GM23338 (cell line): ENCODE measurements at regions not wholly inside any gene's neighbourhood (a gene's known extent, or its start where the extent isn't known, plus 50 kb on each side); places are given as distances from the start of the nearest gene placed in this dataset.

Experiments used
- ATAC-seq: fragments of 200-7000 bp; cut with Tn5 transposase; 3 replicates; pipeline ENCODE4 v1.9.1; 2020
- DNase-seq: peaks from one replicate; pipeline ENCODE4 v3.0.0-alpha.2; 2015; ENCODE audit warnings: low spot score
- H2AFZ ChIP-seq: fragments of 200-600 bp; sonication (generic); 2 replicates; pipeline ENCODE4 v1.8.0; 2016; ENCODE audit warnings: antibody characterized with exemption, mild to moderate bottlenecking, moderate library complexity
- H3F3A ChIP-seq: fragments of 200-600 bp; sonication (generic); replicated peaks from 2 replicates; pipeline ENCODE4 v1.8.0; 2017; ENCODE audit warnings: antibody characterized with exemption, mixed run types, low read depth
- H3K27ac ChIP-seq: fragments of 200-600 bp; sonication (generic); 2 replicates; pipeline ENCODE4 v1.6.1; 2016; ENCODE audit warnings: low read depth
- H3K27me3 ChIP-seq: fragments of 200-600 bp; sonication (generic); 2 replicates; pipeline ENCODE4 v1.8.0; 2016; ENCODE audit warnings: mild to moderate bottlenecking, mixed run types, moderate library complexity; ENCODE audit not compliant: insufficient read depth
- H3K36me3 ChIP-seq: fragments of 200-600 bp; sonication (generic); 2 replicates; pipeline ENCODE4 v1.8.0; 2016; ENCODE audit warnings: mild to moderate bottlenecking; ENCODE audit not compliant: insufficient read depth
- H3K4me1 ChIP-seq: fragments of 200-600 bp; sonication (generic); 2 replicates; pipeline ENCODE4 v1.8.0; 2016; ENCODE audit warnings: mild to moderate bottlenecking, moderate library complexity; ENCODE audit not compliant: insufficient read depth
- H3K4me2 ChIP-seq: fragments of 200-600 bp; sonication (generic); 2 replicates; pipeline ENCODE4 v1.7.1; 2017; ENCODE audit warnings: mixed run types
- H3K4me3 ChIP-seq: fragments of 200-600 bp; sonication (generic); 2 replicates; pipeline ENCODE4 v1.6.1; 2016; ENCODE audit warnings: mixed run types
- H3K79me2 ChIP-seq: fragments of 200-600 bp; sonication (generic); replicated peaks from 2 replicates; pipeline ENCODE4 v1.8.0; 2017; ENCODE audit warnings: mild to moderate bottlenecking; ENCODE audit not compliant: insufficient read depth
- H3K9me2 ChIP-seq: fragments of 200-600 bp; sonication (generic); 2 replicates; pipeline ENCODE4 v1.8.0; 2017; ENCODE audit not compliant: insufficient read depth
- H4K20me1 ChIP-seq: fragments of 200-600 bp; sonication (generic); replicated peaks from 2 replicates; pipeline ENCODE4 v1.8.0; 2017; ENCODE audit warnings: mild to moderate bottlenecking; ENCODE audit not compliant: insufficient read depth
- H3K27ac Mint-ChIP-seq: 2 replicates; pipeline ENCODE4 v1.8.0; 2020; ENCODE audit warnings: inconsistent platforms, mild to moderate bottlenecking, moderate library complexity, mixed read lengths
- H3K27me3 Mint-ChIP-seq: 3 replicates; pipeline ENCODE4 v1.8.0; 2022; ENCODE audit warnings: low read depth, mild to moderate bottlenecking, moderate library complexity, mixed read lengths, inconsistent platforms; ENCODE audit not compliant: insufficient read depth, poor library complexity
- H3K36me3 Mint-ChIP-seq: 3 replicates; pipeline ENCODE4 v1.8.0; 2021; ENCODE audit warnings: low read depth, mild to moderate bottlenecking, inconsistent platforms, moderate library complexity, mixed read lengths
- H3K4me1 Mint-ChIP-seq: 3 replicates; pipeline ENCODE4 v1.8.0; 2020; ENCODE audit warnings: mild to moderate bottlenecking, inconsistent platforms, mixed read lengths
- H3K4me3 Mint-ChIP-seq: 3 replicates; pipeline ENCODE4 v1.8.0; 2021; ENCODE audit warnings: moderate library complexity, mild to moderate bottlenecking, inconsistent platforms, mixed read lengths
- H3K9me3 Mint-ChIP-seq: 3 replicates; pipeline ENCODE4 v1.8.0; 2020; ENCODE audit warnings: moderate library complexity, mild to moderate bottlenecking, inconsistent platforms, mixed read lengths
- CREB1 ChIP-seq: fragments of 250-450 bp; sonication (Bioruptor Pico); IDR thresholded peaks from 2 replicates; pipeline ENCODE4 v1.5.0; 2020; ENCODE audit warnings: low read depth, mild to moderate bottlenecking, moderate library complexity
- EZH2 ChIP-seq: fragments of 200-600 bp; sonication (generic); IDR thresholded peaks from one replicate; pipeline ENCODE4 v1.8.0; 2017; ENCODE audit warnings: antibody characterized with exemption, mild to moderate bottlenecking, low read depth; ENCODE audit not compliant: unreplicated experiment
- EZH2phosphoT487 ChIP-seq: fragments of 200-600 bp; sonication (generic); IDR thresholded peaks from one replicate; pipeline ENCODE4 v1.8.1; 2018; ENCODE audit warnings: antibody characterized with exemption; ENCODE audit not compliant: unreplicated experiment
- JUNB ChIP-seq: IDR thresholded peaks from one replicate; pipeline ENCODE4 v1.6.1; 2016; ENCODE audit warnings: antibody characterized with exemption; ENCODE audit not compliant: unreplicated experiment
- NANOG ChIP-seq: IDR thresholded peaks from 2 replicates; pipeline ENCODE4 v1.6.1; 2016; ENCODE audit warnings: antibody characterized with exemption, borderline replicate concordance
- POLR2AphosphoS5 ChIP-seq: IDR thresholded peaks from 2 replicates; pipeline ENCODE4 v1.6.1; 2016; ENCODE audit warnings: antibody characterized with exemption, low read depth
- STAT1 ChIP-seq: IDR thresholded peaks from one replicate; pipeline ENCODE4 v1.6.1; 2016; ENCODE audit warnings: antibody characterized with exemption; ENCODE audit not compliant: unreplicated experiment
- ZNF114 ChIP-seq: fragments of 250-450 bp; sonication (Bioruptor Pico); IDR thresholded peaks from 2 replicates; pipeline ENCODE4 v1.5.0; 2020; ENCODE audit warnings: mild to moderate bottlenecking, moderate library complexity
- ZNF331 ChIP-seq: fragments of 250-450 bp; sonication (Bioruptor Pico); IDR thresholded peaks from 2 replicates; pipeline ENCODE4 v1.5.0; 2020; ENCODE audit warnings: low read depth, mild to moderate bottlenecking, moderate library complexity
- TF ChIP-seq, protein P1 (sequence below): IDR thresholded peaks from one replicate; pipeline ENCODE4 v1.6.1; 2018; ENCODE audit warnings: antibody characterized with exemption; ENCODE audit not compliant: unreplicated experiment
- TF ChIP-seq, protein P2 (sequence below): fragments of 250-450 bp; sonication (Bioruptor Pico); IDR thresholded peaks from 2 replicates; pipeline ENCODE4 v1.5.0; 2020; ENCODE audit warnings: mild to moderate bottlenecking, moderate library complexity
- TF ChIP-seq, protein P3 (sequence below): IDR thresholded peaks from 2 replicates; pipeline ENCODE4 v1.6.1; 2016; ENCODE audit warnings: antibody characterized with exemption
- TF ChIP-seq, protein P4 (sequence below), 2 experiments: fragments of 200-600 bp in 1 of 2; sonication (generic) in 1 of 2; conservative IDR thresholded peaks; 2 replicates each; pipeline versions ENCODE4 v1.5.1 to v1.6.1; 2016 to 2017; ENCODE audit warnings: antibody characterized with exemption in 2 of 2, low read depth in 2 of 2, mild to moderate bottlenecking in 2 of 2, moderate library complexity in 1 of 2

DNA sequence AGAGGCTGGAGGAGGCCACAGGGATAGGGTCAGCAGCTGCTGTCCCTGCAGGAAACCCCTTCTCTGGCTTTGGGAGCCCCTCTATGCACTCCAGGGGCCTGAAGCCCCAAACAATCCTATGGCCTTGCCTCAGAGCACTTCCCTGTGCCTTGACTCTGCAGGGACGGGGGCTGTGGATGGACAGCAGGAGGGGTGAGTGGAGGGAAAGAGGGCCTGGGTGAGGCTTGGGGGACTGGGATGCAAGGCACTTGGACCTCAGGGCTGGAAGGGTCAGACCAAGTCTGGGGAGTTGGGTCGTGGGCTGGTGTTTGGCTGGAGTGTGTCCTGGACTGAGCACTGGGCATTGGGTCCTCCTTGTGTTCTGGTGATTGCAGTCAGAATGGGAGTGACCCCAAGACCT is 769.8 kb downstream of the EPHA3 start:
- Mint-ChIP-seq H3K27ac (no peak overlapping the region), H3K9me3 (peaks cover 10% of the 10 kb centered on the region), H3K27me3 (no peaks in the 10 kb centered on the region), H3K36me3 (peaks cover 7% of the 10 kb centered on the region; the same call in 2 of the 3 replicates), H3K4me1 (no peaks in the 10 kb centered on the region), H3K4me3 (no peak overlapping the region)
- 0 out of 2 replicates have a peak, but pooled peaks cover 3% of the 10 kb centered on the region for H3K36me3 ChIP-seq
- no peaks in the 10 kb centered on the region for H4K20me1 ChIP-seq
- DNase-seq (no peak), ATAC-seq (no peak)
- H3F3A ChIP-seq = no peaks in the 10 kb centered on the region
- TF ChIP-seq, protein P1, sequence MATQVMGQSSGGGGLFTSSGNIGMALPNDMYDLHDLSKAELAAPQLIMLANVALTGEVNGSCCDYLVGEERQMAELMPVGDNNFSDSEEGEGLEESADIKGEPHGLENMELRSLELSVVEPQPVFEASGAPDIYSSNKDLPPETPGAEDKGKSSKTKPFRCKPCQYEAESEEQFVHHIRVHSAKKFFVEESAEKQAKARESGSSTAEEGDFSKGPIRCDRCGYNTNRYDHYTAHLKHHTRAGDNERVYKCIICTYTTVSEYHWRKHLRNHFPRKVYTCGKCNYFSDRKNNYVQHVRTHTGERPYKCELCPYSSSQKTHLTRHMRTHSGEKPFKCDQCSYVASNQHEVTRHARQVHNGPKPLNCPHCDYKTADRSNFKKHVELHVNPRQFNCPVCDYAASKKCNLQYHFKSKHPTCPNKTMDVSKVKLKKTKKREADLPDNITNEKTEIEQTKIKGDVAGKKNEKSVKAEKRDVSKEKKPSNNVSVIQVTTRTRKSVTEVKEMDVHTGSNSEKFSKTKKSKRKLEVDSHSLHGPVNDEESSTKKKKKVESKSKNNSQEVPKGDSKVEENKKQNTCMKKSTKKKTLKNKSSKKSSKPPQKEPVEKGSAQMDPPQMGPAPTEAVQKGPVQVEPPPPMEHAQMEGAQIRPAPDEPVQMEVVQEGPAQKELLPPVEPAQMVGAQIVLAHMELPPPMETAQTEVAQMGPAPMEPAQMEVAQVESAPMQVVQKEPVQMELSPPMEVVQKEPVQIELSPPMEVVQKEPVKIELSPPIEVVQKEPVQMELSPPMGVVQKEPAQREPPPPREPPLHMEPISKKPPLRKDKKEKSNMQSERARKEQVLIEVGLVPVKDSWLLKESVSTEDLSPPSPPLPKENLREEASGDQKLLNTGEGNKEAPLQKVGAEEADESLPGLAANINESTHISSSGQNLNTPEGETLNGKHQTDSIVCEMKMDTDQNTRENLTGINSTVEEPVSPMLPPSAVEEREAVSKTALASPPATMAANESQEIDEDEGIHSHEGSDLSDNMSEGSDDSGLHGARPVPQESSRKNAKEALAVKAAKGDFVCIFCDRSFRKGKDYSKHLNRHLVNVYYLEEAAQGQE = no peak
- TF ChIP-seq EZH2 (no peak), POLR2AphosphoS5 (no peak), JUNB (no peak), ZNF331 (no peak), EZH2phosphoT487 (no peak), ZNF114 (CRISPR knock-in tag) (no peak), STAT1 (no peak), CREB1 (CRISPR knock-in tag) (no peak), NANOG (no peak)
- TF ChIP-seq, protein P2, sequence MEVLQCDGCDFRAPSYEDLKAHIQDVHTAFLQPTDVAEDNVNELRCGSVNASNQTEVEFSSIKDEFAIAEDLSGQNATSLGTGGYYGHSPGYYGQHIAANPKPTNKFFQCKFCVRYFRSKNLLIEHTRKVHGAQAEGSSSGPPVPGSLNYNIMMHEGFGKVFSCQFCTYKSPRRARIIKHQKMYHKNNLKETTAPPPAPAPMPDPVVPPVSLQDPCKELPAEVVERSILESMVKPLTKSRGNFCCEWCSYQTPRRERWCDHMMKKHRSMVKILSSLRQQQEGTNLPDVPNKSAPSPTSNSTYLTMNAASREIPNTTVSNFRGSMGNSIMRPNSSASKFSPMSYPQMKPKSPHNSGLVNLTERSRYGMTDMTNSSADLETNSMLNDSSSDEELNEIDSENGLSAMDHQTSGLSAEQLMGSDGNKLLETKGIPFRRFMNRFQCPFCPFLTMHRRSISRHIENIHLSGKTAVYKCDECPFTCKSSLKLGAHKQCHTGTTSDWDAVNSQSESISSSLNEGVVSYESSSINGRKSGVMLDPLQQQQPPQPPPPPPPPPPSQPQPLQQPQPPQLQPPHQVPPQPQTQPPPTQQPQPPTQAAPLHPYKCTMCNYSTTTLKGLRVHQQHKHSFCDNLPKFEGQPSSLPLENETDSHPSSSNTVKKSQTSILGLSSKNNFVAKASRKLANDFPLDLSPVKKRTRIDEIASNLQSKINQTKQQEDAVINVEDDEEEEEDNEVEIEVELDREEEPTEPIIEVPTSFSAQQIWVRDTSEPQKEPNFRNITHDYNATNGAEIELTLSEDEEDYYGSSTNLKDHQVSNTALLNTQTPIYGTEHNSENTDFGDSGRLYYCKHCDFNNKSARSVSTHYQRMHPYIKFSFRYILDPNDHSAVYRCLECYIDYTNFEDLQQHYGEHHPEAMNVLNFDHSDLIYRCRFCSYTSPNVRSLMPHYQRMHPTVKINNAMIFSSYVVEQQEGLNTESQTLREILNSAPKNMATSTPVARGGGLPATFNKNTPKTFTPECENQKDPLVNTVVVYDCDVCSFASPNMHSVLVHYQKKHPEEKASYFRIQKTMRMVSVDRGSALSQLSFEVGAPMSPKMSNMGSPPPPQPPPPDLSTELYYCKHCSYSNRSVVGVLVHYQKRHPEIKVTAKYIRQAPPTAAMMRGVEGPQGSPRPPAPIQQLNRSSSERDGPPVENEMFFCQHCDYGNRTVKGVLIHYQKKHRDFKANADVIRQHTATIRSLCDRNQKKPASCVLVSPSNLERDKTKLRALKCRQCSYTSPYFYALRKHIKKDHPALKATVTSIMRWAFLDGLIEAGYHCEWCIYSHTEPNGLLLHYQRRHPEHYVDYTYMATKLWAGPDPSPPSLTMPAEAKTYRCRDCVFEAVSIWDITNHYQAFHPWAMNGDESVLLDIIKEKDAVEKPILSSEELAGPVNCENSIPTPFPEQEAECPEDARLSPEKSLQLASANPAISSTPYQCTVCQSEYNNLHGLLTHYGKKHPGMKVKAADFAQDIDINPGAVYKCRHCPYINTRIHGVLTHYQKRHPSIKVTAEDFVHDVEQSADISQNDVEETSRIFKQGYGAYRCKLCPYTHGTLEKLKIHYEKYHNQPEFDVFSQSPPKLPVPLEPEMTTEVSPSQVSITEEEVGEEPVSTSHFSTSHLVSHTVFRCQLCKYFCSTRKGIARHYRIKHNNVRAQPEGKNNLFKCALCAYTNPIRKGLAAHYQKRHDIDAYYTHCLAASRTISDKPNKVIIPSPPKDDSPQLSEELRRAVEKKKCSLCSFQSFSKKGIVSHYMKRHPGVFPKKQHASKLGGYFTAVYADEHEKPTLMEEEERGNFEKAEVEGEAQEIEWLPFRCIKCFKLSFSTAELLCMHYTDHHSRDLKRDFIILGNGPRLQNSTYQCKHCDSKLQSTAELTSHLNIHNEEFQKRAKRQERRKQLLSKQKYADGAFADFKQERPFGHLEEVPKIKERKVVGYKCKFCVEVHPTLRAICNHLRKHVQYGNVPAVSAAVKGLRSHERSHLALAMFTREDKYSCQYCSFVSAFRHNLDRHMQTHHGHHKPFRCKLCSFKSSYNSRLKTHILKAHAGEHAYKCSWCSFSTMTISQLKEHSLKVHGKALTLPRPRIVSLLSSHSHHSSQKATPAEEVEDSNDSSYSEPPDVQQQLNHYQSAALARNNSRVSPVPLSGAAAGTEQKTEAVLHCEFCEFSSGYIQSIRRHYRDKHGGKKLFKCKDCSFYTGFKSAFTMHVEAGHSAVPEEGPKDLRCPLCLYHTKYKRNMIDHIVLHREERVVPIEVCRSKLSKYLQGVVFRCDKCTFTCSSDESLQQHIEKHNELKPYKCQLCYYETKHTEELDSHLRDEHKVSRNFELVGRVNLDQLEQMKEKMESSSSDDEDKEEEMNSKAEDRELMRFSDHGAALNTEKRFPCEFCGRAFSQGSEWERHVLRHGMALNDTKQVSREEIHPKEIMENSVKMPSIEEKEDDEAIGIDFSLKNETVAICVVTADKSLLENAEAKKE (CRISPR knock-in tag) = no peak
- TF ChIP-seq, protein P3, sequence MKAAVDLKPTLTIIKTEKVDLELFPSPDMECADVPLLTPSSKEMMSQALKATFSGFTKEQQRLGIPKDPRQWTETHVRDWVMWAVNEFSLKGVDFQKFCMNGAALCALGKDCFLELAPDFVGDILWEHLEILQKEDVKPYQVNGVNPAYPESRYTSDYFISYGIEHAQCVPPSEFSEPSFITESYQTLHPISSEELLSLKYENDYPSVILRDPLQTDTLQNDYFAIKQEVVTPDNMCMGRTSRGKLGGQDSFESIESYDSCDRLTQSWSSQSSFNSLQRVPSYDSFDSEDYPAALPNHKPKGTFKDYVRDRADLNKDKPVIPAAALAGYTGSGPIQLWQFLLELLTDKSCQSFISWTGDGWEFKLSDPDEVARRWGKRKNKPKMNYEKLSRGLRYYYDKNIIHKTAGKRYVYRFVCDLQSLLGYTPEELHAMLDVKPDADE = no peak
- TF ChIP-seq, protein P4, sequence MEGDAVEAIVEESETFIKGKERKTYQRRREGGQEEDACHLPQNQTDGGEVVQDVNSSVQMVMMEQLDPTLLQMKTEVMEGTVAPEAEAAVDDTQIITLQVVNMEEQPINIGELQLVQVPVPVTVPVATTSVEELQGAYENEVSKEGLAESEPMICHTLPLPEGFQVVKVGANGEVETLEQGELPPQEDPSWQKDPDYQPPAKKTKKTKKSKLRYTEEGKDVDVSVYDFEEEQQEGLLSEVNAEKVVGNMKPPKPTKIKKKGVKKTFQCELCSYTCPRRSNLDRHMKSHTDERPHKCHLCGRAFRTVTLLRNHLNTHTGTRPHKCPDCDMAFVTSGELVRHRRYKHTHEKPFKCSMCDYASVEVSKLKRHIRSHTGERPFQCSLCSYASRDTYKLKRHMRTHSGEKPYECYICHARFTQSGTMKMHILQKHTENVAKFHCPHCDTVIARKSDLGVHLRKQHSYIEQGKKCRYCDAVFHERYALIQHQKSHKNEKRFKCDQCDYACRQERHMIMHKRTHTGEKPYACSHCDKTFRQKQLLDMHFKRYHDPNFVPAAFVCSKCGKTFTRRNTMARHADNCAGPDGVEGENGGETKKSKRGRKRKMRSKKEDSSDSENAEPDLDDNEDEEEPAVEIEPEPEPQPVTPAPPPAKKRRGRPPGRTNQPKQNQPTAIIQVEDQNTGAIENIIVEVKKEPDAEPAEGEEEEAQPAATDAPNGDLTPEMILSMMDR (conservative IDR thresholded peaks at IDR 0.05; ENCODE audit: low read depth in 2 of 2) = no peak
- no peaks in the 10 kb centered on the region for H3K27me3 ChIP-seq
- no peak overlapping the region for H2AFZ ChIP-seq
- no peaks in the 10 kb centered on the region for H3K79me2 ChIP-seq
- no peak overlapping the region for H3K4me2 ChIP-seq
- no peak overlapping the region for H3K4me3 ChIP-seq
- H3K27ac ChIP-seq = no peak overlapping the region
- no peaks in the 10 kb centered on the region for H3K9me2 ChIP-seq
- H3K4me1 ChIP-seq = no peaks in the 10 kb centered on the region
